Gastrocnemius medialis (tissue), 4 donors: ENCODE measurements at regions not wholly inside any gene's neighbourhood (a gene's known extent, or its start where the extent isn't known, plus 50 kb on each side); places are given as distances from the start of the nearest gene placed in this dataset.

Experiments
- ATAC-seq, 2 donors: fragments of 150-250 bp; one replicate each; pipeline ENCODE4 v1.9.1; 2016
- DNase-seq, 2 donors: peaks; one replicate each; pipeline ENCODE4 v3.0.0-alpha.2; 2019
- H3K27ac ChIP-seq, 4 donors: fragments of 200-600 bp; sonication (generic); 1 replicate in 1 of 4; 2 replicates in 3 of 4; pipeline ENCODE4 v1.5.1; 2016 to 2018; ENCODE audit warnings: mild to moderate bottlenecking in 2 of 4, moderate library complexity in 1 of 4
- H3K27me3 ChIP-seq, 3 donors: fragments of 200-600 bp; sonication (generic) in 2 of 3; 1 replicate in 1 of 3; 2 replicates in 2 of 3; pipeline versions ENCODE4 v1.5.1 to v1.6.0; 2016 to 2019; ENCODE audit warnings: mild to moderate bottlenecking in 1 of 3, moderate library complexity in 1 of 3
- H3K36me3 ChIP-seq, 2 donors: fragments of 200-600 bp; sonication (generic) in 1 of 2; one replicate each; pipeline ENCODE4 v1.5.1; 2017 to 2018
- H3K4me1 ChIP-seq, 2 donors: fragments of 200-600 bp; sonication (generic) in 1 of 2; one replicate each; pipeline ENCODE4 v1.5.1; 2016 to 2017; ENCODE audit warnings: mild to moderate bottlenecking in 2 of 2
- H3K4me3 ChIP-seq, 4 donors: fragments of 200-600 bp; sonication (generic) in 3 of 4; 1 replicate in 1 of 4; 2 replicates in 3 of 4; pipeline ENCODE4 v1.5.1; 2016 to 2019; ENCODE audit warnings: mild to moderate bottlenecking in 2 of 4
- H3K9me3 ChIP-seq, 3 donors: fragments of 200-600 bp; sonication (generic) in 2 of 3; 1 replicate in 1 of 3; 2 replicates in 2 of 3; pipeline ENCODE4 v1.5.1; 2016 to 2019
- CTCF ChIP-seq, 5 experiments: fragments of 450-650 bp in 3 of 5; fragments of 200-600 bp in 2 of 5; sonication (generic) in 2 of 5; IDR thresholded peaks in 4 of 5; conservative IDR thresholded peaks in 1 of 5; 1 replicate in 4 of 5; 2 replicates in 1 of 5; pipeline ENCODE4 v1.5.1; 2016 to 2019; ENCODE audit warnings: antibody characterized with exemption in 5 of 5, mild to moderate bottlenecking in 3 of 5, moderate library complexity in 3 of 5
- POLR2A ChIP-seq, 2 donors: fragments of 450-650 bp; IDR thresholded peaks; one replicate each; pipeline ENCODE4 v1.6.1; 2017; ENCODE audit warnings: antibody characterized with exemption in 2 of 2, mild to moderate bottlenecking in 2 of 2, moderate library complexity in 2 of 2
- in situ Hi-C, 4 donors: fragments of 200-750 bp; cut with MboI; loops; one replicate each; pipeline versions ENCODE4 v1.15.0 to v1.8.0; 2017; ENCODE audit warnings: low sequenced_read_pairs in 4 of 4
- intact Hi-C: fragments of 100-400 bp; cut with DNase I; formaldehyde crosslinking; loops from one replicate; pipeline ENCODE4 v1.15.1; 2023; ENCODE audit warnings: low total_unique reads

DNA sequence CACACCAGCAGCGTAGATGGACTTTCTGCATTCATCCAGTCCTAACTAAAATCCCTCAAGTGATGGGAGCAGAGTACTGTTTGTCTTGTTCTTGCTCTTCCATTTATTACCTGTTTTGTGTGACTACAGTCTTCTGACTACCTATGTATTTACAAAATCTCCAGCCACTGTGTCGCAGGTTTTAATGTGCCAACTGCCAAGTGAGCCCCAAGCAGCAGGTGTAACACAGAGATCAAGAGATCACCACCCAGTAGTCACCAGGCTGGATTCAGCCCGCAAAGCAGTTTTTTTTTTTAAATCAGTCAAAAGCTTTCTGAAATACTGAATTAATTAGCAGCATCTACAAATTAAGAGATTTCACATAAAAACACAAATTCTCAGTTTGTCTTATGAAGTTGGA lies 724.1 kb upstream of the USP15 start:
- Histone ChIP-seq H3K9me3 (no peaks in the 10 kb centered on the region), H3K4me3 (no peak overlapping the region), H3K36me3 (no peaks in the 10 kb centered on the region), H3K27me3 (no peaks in the 10 kb centered on the region), H3K27ac (no peak overlapping the region), H3K4me1 (no peaks in the 10 kb centered on the region)
- DNase-seq (no peak), ATAC-seq (no peak)
- TF ChIP-seq POLR2A (IDR thresholded peaks at IDR 0.05) (no peak), CTCF (IDR thresholded peaks at IDR 0.05 in 4 of 5, conservative IDR thresholded peaks at IDR 0.05 in 1 of 5) (no peak)
- intact Hi-C loops = no loop called here
- in situ Hi-C loops = no loop called here

- no peaks in the 10 kb centered on the region for H3K36me3 ChIP-seq
- no peaks in the 10 kb centered on the region for H3K4me1 ChIP-seq
- no peaks in the 10 kb centered on the region for H3K9me3 ChIP-seq
- DNase-seq (no peak), ATAC-seq (no peak)
- no peak for TF ChIP-seq POLR2A (IDR thresholded peaks at IDR 0.05)
- no peak for TF ChIP-seq CTCF (IDR thresholded peaks at IDR 0.05 in 4 of 5, conservative IDR thresholded peaks at IDR 0.05 in 1 of 5)
- intact Hi-C loops (no loop called here), in situ Hi-C loops (no loop called here)
- no peak overlapping the region for H3K4me3 ChIP-seq
- H3K27ac ChIP-seq = no peak overlapping the region
- H3K27me3 ChIP-seq = no peaks in the 10 kb centered on the region
Measured at GRCh38 chr12:61536525-61536924, 723.7 kb upstream of the USP15 start.

GRCh38 chr12:61538951-61539350 lies 721.3 kb upstream of the USP15 start:
- ATAC-seq = no peak
- intact Hi-C loops = no loop called here
- Histone ChIP-seq H3K27ac (no peak overlapping the region), H3K27me3 (no peaks in the 10 kb centered on the region), H3K36me3 (no peaks in the 10 kb centered on the region), H3K9me3 (no peaks in the 10 kb centered on the region), H3K4me1 (no peaks in the 10 kb centered on the region), H3K4me3 (no peak overlapping the region)
- no peak for DNase-seq
- in situ Hi-C loops = no loop called here
- no peak for TF ChIP-seq POLR2A (IDR thresholded peaks at IDR 0.05)
- TF ChIP-seq CTCF (IDR thresholded peaks at IDR 0.05 in 4 of 5, conservative IDR thresholded peaks at IDR 0.05 in 1 of 5) = no peak

- DNase-seq (no peak), ATAC-seq (no peak)
- TF ChIP-seq CTCF (IDR thresholded peaks at IDR 0.05 in 4 of 5, conservative IDR thresholded peaks at IDR 0.05 in 1 of 5) (no peak), POLR2A (IDR thresholded peaks at IDR 0.05) (no peak)
- H3K36me3 ChIP-seq = no peaks in the 10 kb centered on the region
- intact Hi-C loops = no loop called here
- no peaks in the 10 kb centered on the region for H3K9me3 ChIP-seq
- no peaks in the 10 kb centered on the region for H3K27me3 ChIP-seq
- no peak overlapping the region for H3K27ac ChIP-seq
- in situ Hi-C loops = no loop called here
- no peak overlapping the region for H3K4me3 ChIP-seq
- no peaks in the 10 kb centered on the region for H3K4me1 ChIP-seq
Measured at GRCh38 chr12:61542551-61542950, 717.7 kb upstream of the USP15 start.

- no peak for TF ChIP-seq CTCF (IDR thresholded peaks at IDR 0.05 in 4 of 5, conservative IDR thresholded peaks at IDR 0.05 in 1 of 5)
- no peak for TF ChIP-seq POLR2A (IDR thresholded peaks at IDR 0.05)
- Histone ChIP-seq H3K27ac (no peak overlapping the region), H3K9me3 (no peaks in the 10 kb centered on the region), H3K36me3 (no peaks in the 10 kb centered on the region), H3K4me1 (no peaks in the 10 kb centered on the region), H3K4me3 (no peak overlapping the region), H3K27me3 (no peaks in the 10 kb centered on the region)
- intact Hi-C loops = no loop called here
- in situ Hi-C loops = no loop called here
- DNase-seq (no peak), ATAC-seq (no peak)
Measured at GRCh38 chr12:61546296-61546695, 713.9 kb upstream of the USP15 start.
